WI38 (cell line): ENCODE measurements at regions not wholly inside any gene's neighbourhood (a gene's known extent, or its start where the extent isn't known, plus 50 kb on each side); places are given as distances from the start of the nearest gene placed in this dataset.

ENCODE experiments used
- H3K4me3 ChIP-seq: 2 replicates; pipeline ENCODE4 v1.5.1; 2011; ENCODE audit warnings: low read depth, mild to moderate bottlenecking, control low read depth, low read length
- CTCF ChIP-seq: IDR thresholded peaks from 2 replicates; pipeline ENCODE4 v1.5.1; 2012; ENCODE audit warnings: low read depth, mild to moderate bottlenecking, control low read depth, low read length

- no peak overlapping the region for H3K4me3 ChIP-seq
- no peak for TF ChIP-seq CTCF
These were observed 919.3 kb upstream of the CDH2 start for GRCh38 chr18:29096079-29096770.

GRCh38 chr18:29087616-29088246 is 910.8 kb upstream of the CDH2 start:
- no peak overlapping the region for H3K4me3 ChIP-seq
- TF ChIP-seq CTCF: no peak

- TF ChIP-seq CTCF: no peak
- no peak overlapping the region for H3K4me3 ChIP-seq
These were observed 907.2 kb upstream of the CDH2 start for GRCh38 chr18:29084120-29084519.

- H3K4me3 ChIP-seq: no peak overlapping the region
- TF ChIP-seq CTCF: no peak
These were observed 906.6 kb upstream of the CDH2 start for GRCh38 chr18:29083545-29083944.

GRCh38 chr18:29080946-29081345 is 904.0 kb upstream of the CDH2 start:
- no peak overlapping the region for H3K4me3 ChIP-seq
- no peak for TF ChIP-seq CTCF

- TF ChIP-seq CTCF: no peak
- H3K4me3 ChIP-seq: no peak overlapping the region
These were observed 901.3 kb upstream of the CDH2 start for GRCh38 chr18:29078273-29078672.

- TF ChIP-seq CTCF: no peak
- no peak overlapping the region for H3K4me3 ChIP-seq
These were observed 900.4 kb upstream of the CDH2 start for GRCh38 chr18:29077344-29077743.
